ENCODE measurements at regions not wholly inside any gene's neighbourhood (a gene's known extent, or its start where the extent isn't known, plus 50 kb on each side); places are given as distances from the start of the nearest gene placed in this dataset.

DNA sequence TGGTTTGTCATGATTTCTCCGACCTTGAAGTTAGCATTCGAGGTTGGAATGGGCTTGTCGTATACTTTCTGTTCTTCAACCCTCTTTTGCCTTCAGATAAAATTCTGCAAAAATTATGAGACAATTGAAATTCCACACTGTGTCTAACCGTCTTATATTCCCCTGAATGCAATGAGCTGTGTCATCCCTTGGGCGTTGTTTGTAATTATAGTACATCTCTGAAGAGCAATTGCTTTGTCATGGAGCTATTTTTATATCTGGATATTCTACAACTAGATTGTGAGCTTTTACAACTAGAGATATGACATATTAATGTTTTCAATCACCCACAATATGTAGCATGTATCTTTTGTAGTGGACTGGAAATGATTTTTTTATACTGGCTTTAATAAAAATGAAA lies 631.8 kb upstream of the SLC10A2 start:
- TF ChIP-seq, protein P1, sequence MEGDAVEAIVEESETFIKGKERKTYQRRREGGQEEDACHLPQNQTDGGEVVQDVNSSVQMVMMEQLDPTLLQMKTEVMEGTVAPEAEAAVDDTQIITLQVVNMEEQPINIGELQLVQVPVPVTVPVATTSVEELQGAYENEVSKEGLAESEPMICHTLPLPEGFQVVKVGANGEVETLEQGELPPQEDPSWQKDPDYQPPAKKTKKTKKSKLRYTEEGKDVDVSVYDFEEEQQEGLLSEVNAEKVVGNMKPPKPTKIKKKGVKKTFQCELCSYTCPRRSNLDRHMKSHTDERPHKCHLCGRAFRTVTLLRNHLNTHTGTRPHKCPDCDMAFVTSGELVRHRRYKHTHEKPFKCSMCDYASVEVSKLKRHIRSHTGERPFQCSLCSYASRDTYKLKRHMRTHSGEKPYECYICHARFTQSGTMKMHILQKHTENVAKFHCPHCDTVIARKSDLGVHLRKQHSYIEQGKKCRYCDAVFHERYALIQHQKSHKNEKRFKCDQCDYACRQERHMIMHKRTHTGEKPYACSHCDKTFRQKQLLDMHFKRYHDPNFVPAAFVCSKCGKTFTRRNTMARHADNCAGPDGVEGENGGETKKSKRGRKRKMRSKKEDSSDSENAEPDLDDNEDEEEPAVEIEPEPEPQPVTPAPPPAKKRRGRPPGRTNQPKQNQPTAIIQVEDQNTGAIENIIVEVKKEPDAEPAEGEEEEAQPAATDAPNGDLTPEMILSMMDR (conservative IDR thresholded peaks at IDR 0.05; ENCODE audit: low read length), result no peak
- no peak for TF ChIP-seq EZH2phosphoT487 (IDR thresholded peaks at IDR 0.05; ENCODE audit: borderline replicate concordance, low read depth, low read length)

All from OCI-LY7 (cell line).